ENCODE measurements at regions not wholly inside any gene's neighbourhood (a gene's known extent, or its start where the extent isn't known, plus 50 kb on each side); places are given as distances from the start of the nearest gene placed in this dataset.

DNA sequence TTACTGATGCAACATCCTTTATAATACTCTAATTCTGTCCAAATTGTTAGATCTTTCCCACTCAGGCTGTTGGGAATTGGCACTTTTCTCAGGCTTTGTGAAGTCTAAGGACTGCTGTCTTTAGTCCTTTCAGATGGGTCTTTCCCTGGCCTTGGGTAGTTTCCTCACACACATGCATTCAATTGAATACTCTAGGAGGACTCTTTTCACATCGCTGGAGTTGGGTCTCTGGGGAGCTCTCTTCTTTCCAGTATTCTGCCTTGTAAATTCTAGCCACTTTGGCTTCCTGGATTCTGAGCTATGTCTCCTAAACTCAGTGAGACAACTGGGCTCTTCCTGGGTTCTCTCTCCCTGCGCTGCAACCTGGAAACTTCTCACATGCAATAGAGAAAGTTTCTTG lies 215.5 kb downstream of the SNX18 start:
- no peak overlapping the region for H3K4me2 ChIP-seq (ENCODE audit: low read length)
- no peaks in the 10 kb centered on the region for H3K79me2 ChIP-seq (ENCODE audit: insufficient read depth, low read length)
- ChIA-PET CTCF (no interaction called here), POLR2A (no interaction called here), RAD21 (ENCODE audit: low non-redundant PET in 1 of 2, low total read pairs in 2 of 2, uncharacterized antibody in 2 of 2, unreplicated experiment in 2 of 2) (no interaction called here)
- no peak overlapping the region for H3K27ac ChIP-seq (ENCODE audit: low read depth, low read length)
- ATAC-seq (no peak), DNase-seq (ENCODE audit: low read depth, low spot score) (no peak)
- H3K4me1 ChIP-seq (ENCODE audit: control insufficient read depth in 1 of 2, insufficient read depth in 2 of 2, low read length in 2 of 2): peaks cover 0 to 2% of the 10 kb centered on the region in 2 experiments; a peak in 2 of 4 replicates
- no peak overlapping the region for H3K9ac ChIP-seq (ENCODE audit: low read length)
- TF ChIP-seq EZH2phosphoT487 (IDR thresholded peaks at IDR 0.05; ENCODE audit: borderline replicate concordance): no peak
- TF ChIP-seq SP1 (IDR thresholded peaks at IDR 0.05; ENCODE audit: low read depth): no peak
- TF ChIP-seq ZBTB33 (IDR thresholded peaks at IDR 0.05; ENCODE audit: extremely low read depth, insufficient replicate concordance, low read length): no peak
- no peak for TF ChIP-seq EZH2 (IDR thresholded peaks at IDR 0.05)
- no peak for TF ChIP-seq FOSL1 (IDR thresholded peaks at IDR 0.05; ENCODE audit: low read depth)
- TF ChIP-seq TCF7L2 (IDR thresholded peaks at IDR 0.05; ENCODE audit: borderline replicate concordance, extremely low read depth, insufficient read depth, insufficient read length): no peak
- TF ChIP-seq, protein P1, sequence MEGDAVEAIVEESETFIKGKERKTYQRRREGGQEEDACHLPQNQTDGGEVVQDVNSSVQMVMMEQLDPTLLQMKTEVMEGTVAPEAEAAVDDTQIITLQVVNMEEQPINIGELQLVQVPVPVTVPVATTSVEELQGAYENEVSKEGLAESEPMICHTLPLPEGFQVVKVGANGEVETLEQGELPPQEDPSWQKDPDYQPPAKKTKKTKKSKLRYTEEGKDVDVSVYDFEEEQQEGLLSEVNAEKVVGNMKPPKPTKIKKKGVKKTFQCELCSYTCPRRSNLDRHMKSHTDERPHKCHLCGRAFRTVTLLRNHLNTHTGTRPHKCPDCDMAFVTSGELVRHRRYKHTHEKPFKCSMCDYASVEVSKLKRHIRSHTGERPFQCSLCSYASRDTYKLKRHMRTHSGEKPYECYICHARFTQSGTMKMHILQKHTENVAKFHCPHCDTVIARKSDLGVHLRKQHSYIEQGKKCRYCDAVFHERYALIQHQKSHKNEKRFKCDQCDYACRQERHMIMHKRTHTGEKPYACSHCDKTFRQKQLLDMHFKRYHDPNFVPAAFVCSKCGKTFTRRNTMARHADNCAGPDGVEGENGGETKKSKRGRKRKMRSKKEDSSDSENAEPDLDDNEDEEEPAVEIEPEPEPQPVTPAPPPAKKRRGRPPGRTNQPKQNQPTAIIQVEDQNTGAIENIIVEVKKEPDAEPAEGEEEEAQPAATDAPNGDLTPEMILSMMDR (IDR thresholded peaks at IDR 0.05 in 2 of 3, conservative IDR thresholded peaks at IDR 0.05 in 1 of 3; ENCODE audit: borderline replicate concordance in 1 of 3, insufficient read depth in 1 of 3, low read depth in 2 of 3, low read length in 2 of 3): no peak
- no peak for TF ChIP-seq ATF3 (IDR thresholded peaks at IDR 0.05)
- no peak for TF ChIP-seq CBX3 (IDR thresholded peaks at IDR 0.05; ENCODE audit: low read depth)
- TF ChIP-seq CEBPB (IDR thresholded peaks at IDR 0.05; ENCODE audit: low read depth): no peak
- no peak for TF ChIP-seq JUND (IDR thresholded peaks at IDR 0.05)
- no peak for TF ChIP-seq ZFX (IDR thresholded peaks at IDR 0.05)
- no peak for TF ChIP-seq ELF1 (IDR thresholded peaks at IDR 0.05; ENCODE audit: borderline replicate concordance, low read depth)
- no peak for TF ChIP-seq SRF (IDR thresholded peaks at IDR 0.05; ENCODE audit: low read depth)
- no peak for TF ChIP-seq POLR2AphosphoS5 (IDR thresholded peaks at IDR 0.05; ENCODE audit: low read depth, low read length)
- TF ChIP-seq ZNF274 (IDR thresholded peaks at IDR 0.05; ENCODE audit: low read depth, low read length): no peak
- peaks cover 6% of the 10 kb centered on the region for H3K27me3 ChIP-seq (ENCODE audit: insufficient read depth, low read length)
- no peaks in the 10 kb centered on the region for H3K9me3 ChIP-seq (ENCODE audit: control insufficient read depth in 1 of 2, insufficient read depth in 1 of 2, low read depth in 1 of 2, low read length in 2 of 2)
- H3K36me3 ChIP-seq (ENCODE audit: control insufficient read depth in 1 of 2, insufficient read depth in 2 of 2, low read length in 2 of 2): no peaks in the 10 kb centered on the region
- intact Hi-C loops (cut with micrococcal nuclease): no loop called here
- H3K4me3 ChIP-seq (replicated peaks in 1 of 2; ENCODE audit: low read depth in 1 of 2, low read length in 2 of 2): no peak overlapping the region
- no TSS peak for BruUV-seq (replicated peaks)
- no peaks in the 10 kb centered on the region; the same call in 1 of the 2 replicates for H3K9me2 ChIP-seq (ENCODE audit: insufficient read depth)
- H2AFZ ChIP-seq (ENCODE audit: low read depth, low read length, poor library complexity, severe bottlenecking): no peak overlapping the region
- H4K20me1 ChIP-seq (ENCODE audit: insufficient read depth): no peaks in the 10 kb centered on the region

Data from HCT116 (cell line).